IMR-90 (cell line): ENCODE measurements at regions not wholly inside any gene's neighbourhood (a gene's known extent, or its start where the extent isn't known, plus 50 kb on each side); places are given as distances from the start of the nearest gene placed in this dataset.

Experiments used
- ATAC-seq: fragments of 200-7000 bp; cut with Tn5 transposase; 2 replicates; pipeline ENCODE4 v1.9.1; 2020; ENCODE audit warnings: low read depth, mild to moderate bottlenecking, moderate library complexity
- BruUV-seq: library from RNA; stranded (reverse); fragments of 400-500 nt; replicated peaks from 2 replicates; lab custom pipeline; 2021; lab: Mats Ljungman, UMichigan
- CTCF ChIA-PET: fragments of 300-600 bp; formaldehyde crosslinking; extraction: SDS; loops from one replicate; lab custom pipeline; 2021; ENCODE audit warnings: antibody characterized with exemption; lab: Yijun Ruan, JAX
- POLR2A ChIA-PET: fragments of 300-600 bp; sonication (Branson Sonifier 250); formaldehyde crosslinking; loops from one replicate; lab custom pipeline; 2022; ENCODE audit warnings: antibody characterized with exemption; ENCODE audit not compliant: unreplicated experiment; lab: Charles Lee
- DNase-seq: peaks from one replicate; pipeline ENCODE4 v3.0.0; 2013
- H2AFZ ChIP-seq: replicated peaks from 2 replicates; pipeline ENCODE3; 2013; ENCODE audit warnings: low read length, mild to moderate bottlenecking; ENCODE audit not compliant: poor library complexity
- H2AK5ac ChIP-seq: 2 replicates; pipeline ENCODE4 v1.6.1; 2013; ENCODE audit warnings: low read depth, low read length, inconsistent platforms
- H2AK9ac ChIP-seq: replicated peaks from 2 replicates; pipeline ENCODE3; 2013; ENCODE audit warnings: mild to moderate bottlenecking, low read depth, low read length, moderate library complexity; ENCODE audit not compliant: poor library complexity
- H2BK120ac ChIP-seq: 2 replicates; pipeline ENCODE4 v1.6.1; 2013; ENCODE audit warnings: low read depth, low read length, inconsistent platforms
- H2BK15ac ChIP-seq: 3 replicates; pipeline ENCODE4 v1.6.1; 2013; ENCODE audit warnings: low read depth, low read length, inconsistent platforms
- H2BK20ac ChIP-seq: 2 replicates; pipeline ENCODE4 v1.6.1; 2013; ENCODE audit warnings: low read depth, mild to moderate bottlenecking, inconsistent platforms, low read length, moderate library complexity
- H2BK5ac ChIP-seq: 2 replicates; pipeline ENCODE4 v1.6.1; 2013; ENCODE audit warnings: mild to moderate bottlenecking, low read depth, low read length, inconsistent platforms; ENCODE audit not compliant: poor library complexity, severe bottlenecking
- H3K14ac ChIP-seq: replicated peaks from 2 replicates; pipeline ENCODE4 v1.6.1; 2013; ENCODE audit warnings: low read depth, low read length, inconsistent platforms
- H3K18ac ChIP-seq: 2 replicates; pipeline ENCODE4 v1.6.1; 2013; ENCODE audit warnings: low read depth, low read length, control low read depth
- H3K23ac ChIP-seq: 2 replicates; pipeline ENCODE4 v1.6.1; 2013; ENCODE audit warnings: low read depth, low read length, inconsistent platforms
- H3K27ac ChIP-seq: 2 replicates; pipeline ENCODE4 v1.5.1; 2013; ENCODE audit warnings: mild to moderate bottlenecking, control low read depth, low read length; ENCODE audit not compliant: insufficient read depth
- H3K27me3 ChIP-seq: 2 replicates; pipeline ENCODE4 v1.6.1; 2013; ENCODE audit warnings: low read length; ENCODE audit not compliant: control insufficient read depth, insufficient read depth
- H3K36me3 ChIP-seq: 2 replicates; pipeline ENCODE4 v1.6.1; 2013; ENCODE audit warnings: low read length, mixed read lengths; ENCODE audit not compliant: control insufficient read depth, insufficient read depth
- H3K4ac ChIP-seq: 2 replicates; pipeline ENCODE4 v1.6.1; 2013; ENCODE audit warnings: low read depth, low read length, inconsistent platforms
- H3K4me1 ChIP-seq: 2 replicates; pipeline ENCODE4 v1.6.1; 2013; ENCODE audit warnings: low read length, mixed read lengths; ENCODE audit not compliant: control insufficient read depth, insufficient read depth
- H3K4me2 ChIP-seq: 2 replicates; pipeline ENCODE4 v1.6.1; 2013; ENCODE audit warnings: low read depth, mild to moderate bottlenecking, control low read depth, low read length, moderate library complexity
- H3K4me3 ChIP-seq: 2 replicates; pipeline ENCODE4 v1.5.1; 2013; ENCODE audit warnings: low read depth, mild to moderate bottlenecking, control low read depth, low read length, moderate library complexity; ENCODE audit not compliant: insufficient read depth
- H3K56ac ChIP-seq: 2 replicates; pipeline ENCODE4 v1.6.1; 2013; ENCODE audit warnings: low read length, inconsistent platforms; ENCODE audit not compliant: insufficient read depth; ENCODE audit errors: extremely low read depth
- H3K79me1 ChIP-seq, 2 experiments: 2 replicates each; pipeline ENCODE4 v1.6.1; 2013; ENCODE audit warnings: low read length in 2 of 2, inconsistent platforms in 1 of 2, low read depth in 1 of 2
- H3K9ac ChIP-seq: 2 replicates; pipeline ENCODE4 v1.6.1; 2013; ENCODE audit warnings: low read depth, low read length, control low read depth
- H3K9me1 ChIP-seq: 2 replicates; pipeline ENCODE4 v1.6.1; 2013; ENCODE audit warnings: low read length, inconsistent platforms; ENCODE audit not compliant: insufficient read depth
- H3K9me3 ChIP-seq: 2 replicates; pipeline ENCODE4 v1.6.1; 2013; ENCODE audit warnings: low read length; ENCODE audit not compliant: control insufficient read depth, insufficient read depth
- H4K20me1 ChIP-seq: 2 replicates; pipeline ENCODE4 v1.6.1; 2013; ENCODE audit warnings: low read length, inconsistent platforms; ENCODE audit not compliant: insufficient read depth
- H4K5ac ChIP-seq: 2 replicates; pipeline ENCODE4 v1.6.1; 2013; ENCODE audit warnings: mild to moderate bottlenecking, low read depth, low read length, control low read depth
- H4K8ac ChIP-seq, 2 experiments: 2 replicates each; pipeline ENCODE4 v1.6.1; 2013; ENCODE audit warnings: low read depth in 2 of 2, low read length in 2 of 2, control low read depth in 1 of 2, inconsistent platforms in 1 of 2
- H4K91ac ChIP-seq: 2 replicates; pipeline ENCODE4 v1.6.1; 2013; ENCODE audit warnings: low read depth, low read length, inconsistent platforms; ENCODE audit not compliant: insufficient read depth
- CHD1 ChIP-seq: IDR thresholded peaks from 2 replicates; pipeline ENCODE4 v1.6.1; 2012; ENCODE audit warnings: low read depth, low read length, improper control_type of control experiment
- MAFK ChIP-seq: IDR thresholded peaks from 2 replicates; pipeline ENCODE4 v1.6.1; 2012; ENCODE audit warnings: low read depth, low read length, improper control_type of control experiment
- RAD21 ChIP-seq: IDR thresholded peaks from 2 replicates; pipeline ENCODE4 v1.6.1; 2012; ENCODE audit warnings: low read length, improper control_type of control experiment
- WGBS, 2 experiments: methylation state at CpG; one replicate each; pipeline versions ENCODE4 v1.1.5 to v1.1.7; 2013; ENCODE audit warnings: missing lambda C conversion rate in 2 of 2; ENCODE audit not compliant: insufficient read length in 1 of 2; ENCODE audit errors: extremely low coverage in 2 of 2; 5-methylcytosine and 5-hydroxymethylcytosine counted together
- dilution Hi-C: fragments of 300-500 bp; cut with HindIII; formaldehyde crosslinking; loops from one replicate; pipeline ENCODE4 v1.14.3; 2018; ENCODE audit warnings: low sequenced_read_pairs; ENCODE audit not compliant: unreplicated experiment
- in situ Hi-C: fragments of 300-500 bp; cut with MboI; formaldehyde crosslinking; loops from 3 replicates; pipeline ENCODE4 v1.14.3; 2019; ENCODE audit warnings: low sequenced_read_pairs, inconsistent platforms, mixed read lengths
- intact Hi-C: fragments of 100-400 bp; cut with micrococcal nuclease; formaldehyde crosslinking; loops from 2 replicates; pipeline ENCODE4 v1.10.0; 2022
- TF ChIP-seq, protein P1 (sequence below): fragments of 150-350 bp; IDR thresholded peaks from 2 replicates; pipeline ENCODE4 v1.6.1; 2017; ENCODE audit warnings: mild to moderate bottlenecking, antibody characterized with exemption, low read length, low read depth

DNA sequence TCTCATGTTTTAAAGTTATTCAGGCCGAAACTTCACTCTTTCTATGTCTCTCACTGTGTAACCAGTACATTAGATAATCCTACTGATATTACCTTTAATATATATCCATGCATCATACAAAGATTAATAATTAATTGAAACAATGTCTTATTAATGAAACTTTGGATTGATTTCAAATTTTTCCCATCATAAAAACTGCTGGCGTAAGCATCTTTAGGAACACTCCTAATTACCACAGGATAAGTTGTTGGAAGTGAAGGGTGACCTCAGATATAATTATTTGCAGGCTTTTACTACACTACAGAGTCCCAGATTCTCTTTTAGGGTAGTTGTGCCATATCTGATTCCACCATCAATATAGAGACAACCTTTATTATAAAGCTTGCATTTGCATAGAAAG, 181.3 kb upstream of the SFRP2 start:
- Histone ChIP-seq H2BK5ac (no peak overlapping the region), H2AK5ac (no peak overlapping the region), H4K8ac (no peak overlapping the region), H3K9ac (no peak overlapping the region), H3K79me1 (no peaks in the 10 kb centered on the region), H3K56ac (no peak overlapping the region), H2BK20ac (no peak overlapping the region), H4K91ac (no peak overlapping the region), H3K9me1 (no peaks in the 10 kb centered on the region), H3K18ac (no peak overlapping the region), H3K4me1 (no peaks in the 10 kb centered on the region), H3K23ac (no peak overlapping the region), H2AK9ac (no peak overlapping the region), H3K4me3 (no peak overlapping the region), H3K36me3 (no peaks in the 10 kb centered on the region), H3K9me3 (peaks cover 8% of the 10 kb centered on the region), H3K27ac (no peak overlapping the region), H3K4ac (no peak overlapping the region), H2BK120ac (no peak overlapping the region), H3K4me2 (no peak overlapping the region), H3K27me3 (no peaks in the 10 kb centered on the region), H2BK15ac (no peak overlapping the region), H2AFZ (no peak overlapping the region), H4K5ac (no peak overlapping the region), H3K14ac (no peak overlapping the region), H4K20me1 (no peaks in the 10 kb centered on the region)
- dilution Hi-C loops (no loop called here), intact Hi-C loops (no loop called here), in situ Hi-C loops (no loop called here)
- CTCF ChIA-PET: no interaction called here
- DNase-seq: no peak
- TF ChIP-seq MAFK (peak; percentile 81), RAD21 (no peak), CHD1 (no peak)
- TF ChIP-seq, protein P1, sequence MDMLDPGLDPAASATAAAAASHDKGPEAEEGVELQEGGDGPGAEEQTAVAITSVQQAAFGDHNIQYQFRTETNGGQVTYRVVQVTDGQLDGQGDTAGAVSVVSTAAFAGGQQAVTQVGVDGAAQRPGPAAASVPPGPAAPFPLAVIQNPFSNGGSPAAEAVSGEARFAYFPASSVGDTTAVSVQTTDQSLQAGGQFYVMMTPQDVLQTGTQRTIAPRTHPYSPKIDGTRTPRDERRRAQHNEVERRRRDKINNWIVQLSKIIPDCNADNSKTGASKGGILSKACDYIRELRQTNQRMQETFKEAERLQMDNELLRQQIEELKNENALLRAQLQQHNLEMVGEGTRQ: no peak
- WGBS, 2 experiments: no CpG with 5 or more reads among the region's 2 CpGs
- no TSS peak for BruUV-seq
- POLR2A ChIA-PET: no interaction called here
- no peak for ATAC-seq
